MM.1S (cell line): ENCODE measurements at regions not wholly inside any gene's neighbourhood (a gene's known extent, or its start where the extent isn't known, plus 50 kb on each side); places are given as distances from the start of the nearest gene placed in this dataset.

Source experiments
- DNase-seq: peaks from one replicate; pipeline ENCODE4 v3.0.0-alpha.2; 2015
- H2AFZ ChIP-seq: fragments of 300-600 bp; sonication (generic); 2 replicates; pipeline ENCODE4 v1.6.0; 2016; ENCODE audit warnings: antibody characterized with exemption, low read length
- H3F3A ChIP-seq: fragments of 300-600 bp; sonication (generic); 2 replicates; pipeline ENCODE4 v1.6.1; 2016; ENCODE audit warnings: mild to moderate bottlenecking, antibody characterized with exemption, low read length, moderate library complexity, mixed read lengths; ENCODE audit not compliant: insufficient read depth
- H3K27ac ChIP-seq: fragments of 300-600 bp; sonication (generic); 2 replicates; pipeline ENCODE4 v1.5.1; 2016; ENCODE audit warnings: mild to moderate bottlenecking, low read length
- H3K27me3 ChIP-seq: fragments of 300-600 bp; sonication (generic); replicated peaks from 2 replicates; pipeline ENCODE4 v1.6.0; 2016; ENCODE audit warnings: low read length; ENCODE audit not compliant: insufficient read depth
- H3K36me3 ChIP-seq: fragments of 300-600 bp; sonication (generic); replicated peaks from 2 replicates; pipeline ENCODE4 v1.6.1; 2016; ENCODE audit warnings: mild to moderate bottlenecking, low read length, mixed read lengths; ENCODE audit not compliant: insufficient read depth
- H3K4me1 ChIP-seq: fragments of 300-600 bp; sonication (generic); 2 replicates; pipeline ENCODE4 v1.6.1; 2016; ENCODE audit warnings: low read length, mixed read lengths
- H3K4me2 ChIP-seq: fragments of 300-600 bp; sonication (generic); 2 replicates; pipeline ENCODE4 v1.6.0; 2016; ENCODE audit warnings: low read depth, low read length
- H3K4me3 ChIP-seq: fragments of 300-600 bp; sonication (generic); 2 replicates; pipeline ENCODE4 v1.5.1; 2016; ENCODE audit warnings: low read length, mixed read lengths
- H3K79me2 ChIP-seq: fragments of 300-600 bp; sonication (generic); 2 replicates; pipeline ENCODE4 v1.6.1; 2016; ENCODE audit warnings: mixed run types, low read length, mixed read lengths
- H3K9ac ChIP-seq: fragments of 300-600 bp; sonication (generic); 2 replicates; pipeline ENCODE4 v1.6.1; 2016; ENCODE audit warnings: low read length, mixed read lengths
- H3K9me2 ChIP-seq: fragments of 300-600 bp; sonication (generic); replicated peaks from 2 replicates; pipeline ENCODE4 v1.6.1; 2016; ENCODE audit warnings: mild to moderate bottlenecking, low read length, mixed read lengths; ENCODE audit not compliant: insufficient read depth
- H3K9me3 ChIP-seq: fragments of 300-600 bp; sonication (generic); replicated peaks from 2 replicates; pipeline ENCODE4 v1.6.1; 2016; ENCODE audit warnings: mild to moderate bottlenecking, low read length, mixed read lengths; ENCODE audit not compliant: insufficient read depth
- H4K20me1 ChIP-seq: fragments of 300-600 bp; sonication (generic); 2 replicates; pipeline ENCODE4 v1.6.1; 2016; ENCODE audit warnings: mild to moderate bottlenecking, low read length, moderate library complexity, mixed read lengths; ENCODE audit not compliant: insufficient read depth
- EZH2 ChIP-seq: fragments of 300-600 bp; sonication (generic); optimal IDR thresholded peaks from 2 replicates; pipeline ENCODE3; 2017; ENCODE audit warnings: low read depth, mild to moderate bottlenecking, antibody characterized with exemption, low read length, mixed read lengths
- EZH2phosphoT487 ChIP-seq: fragments of 300-600 bp; sonication (generic); IDR thresholded peaks from 2 replicates; pipeline ENCODE4 v1.6.1; 2018; ENCODE audit warnings: antibody characterized with exemption, low read length
- TF ChIP-seq, protein P1 (sequence below): fragments of 300-600 bp; sonication (generic); IDR thresholded peaks from 2 replicates; pipeline ENCODE4 v1.5.1; 2016; ENCODE audit warnings: antibody characterized with exemption, low read length, mixed read lengths

DNA sequence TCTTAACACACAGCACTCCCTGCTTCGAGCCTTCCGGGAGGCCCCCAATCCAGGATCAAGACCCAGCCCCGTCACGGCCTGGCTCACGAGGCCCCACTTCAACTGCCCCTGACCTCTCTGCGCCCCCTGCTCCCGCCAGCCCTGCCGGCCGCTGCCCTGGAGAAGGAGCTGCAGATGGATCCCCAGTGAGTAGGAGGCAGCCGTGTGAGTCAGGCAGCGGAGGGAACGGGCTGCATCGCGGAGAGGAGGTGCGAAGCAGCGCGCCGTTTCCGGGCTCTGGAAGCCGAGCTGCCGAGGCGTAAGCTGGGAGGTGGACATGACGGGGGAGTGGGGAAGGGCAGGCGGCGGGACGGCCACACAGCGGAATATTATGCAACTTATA, 133.4 kb downstream of the TPRA1 start:
- DNase-seq, result no peak
- Histone ChIP-seq H3K4me2 (no peak overlapping the region), H4K20me1 (no peaks in the 10 kb centered on the region), H3K4me1 (no peaks in the 10 kb centered on the region; the same call in 1 of the 2 replicates), H3K27me3 (peaks cover 63% of the 10 kb centered on the region), H3K9me2 (no peaks in the 10 kb centered on the region), H3K36me3 (no peaks in the 10 kb centered on the region), H3K9me3 (no peaks in the 10 kb centered on the region), H3K9ac (no peak overlapping the region), H3F3A (no peaks in the 10 kb centered on the region), H3K27ac (no peak overlapping the region), H2AFZ (no peak overlapping the region), H3K79me2 (no peaks in the 10 kb centered on the region), H3K4me3 (no peak overlapping the region)
- TF ChIP-seq, protein P1, sequence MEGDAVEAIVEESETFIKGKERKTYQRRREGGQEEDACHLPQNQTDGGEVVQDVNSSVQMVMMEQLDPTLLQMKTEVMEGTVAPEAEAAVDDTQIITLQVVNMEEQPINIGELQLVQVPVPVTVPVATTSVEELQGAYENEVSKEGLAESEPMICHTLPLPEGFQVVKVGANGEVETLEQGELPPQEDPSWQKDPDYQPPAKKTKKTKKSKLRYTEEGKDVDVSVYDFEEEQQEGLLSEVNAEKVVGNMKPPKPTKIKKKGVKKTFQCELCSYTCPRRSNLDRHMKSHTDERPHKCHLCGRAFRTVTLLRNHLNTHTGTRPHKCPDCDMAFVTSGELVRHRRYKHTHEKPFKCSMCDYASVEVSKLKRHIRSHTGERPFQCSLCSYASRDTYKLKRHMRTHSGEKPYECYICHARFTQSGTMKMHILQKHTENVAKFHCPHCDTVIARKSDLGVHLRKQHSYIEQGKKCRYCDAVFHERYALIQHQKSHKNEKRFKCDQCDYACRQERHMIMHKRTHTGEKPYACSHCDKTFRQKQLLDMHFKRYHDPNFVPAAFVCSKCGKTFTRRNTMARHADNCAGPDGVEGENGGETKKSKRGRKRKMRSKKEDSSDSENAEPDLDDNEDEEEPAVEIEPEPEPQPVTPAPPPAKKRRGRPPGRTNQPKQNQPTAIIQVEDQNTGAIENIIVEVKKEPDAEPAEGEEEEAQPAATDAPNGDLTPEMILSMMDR, result no peak
- TF ChIP-seq EZH2phosphoT487 (no peak), EZH2 (no peak)

DNA sequence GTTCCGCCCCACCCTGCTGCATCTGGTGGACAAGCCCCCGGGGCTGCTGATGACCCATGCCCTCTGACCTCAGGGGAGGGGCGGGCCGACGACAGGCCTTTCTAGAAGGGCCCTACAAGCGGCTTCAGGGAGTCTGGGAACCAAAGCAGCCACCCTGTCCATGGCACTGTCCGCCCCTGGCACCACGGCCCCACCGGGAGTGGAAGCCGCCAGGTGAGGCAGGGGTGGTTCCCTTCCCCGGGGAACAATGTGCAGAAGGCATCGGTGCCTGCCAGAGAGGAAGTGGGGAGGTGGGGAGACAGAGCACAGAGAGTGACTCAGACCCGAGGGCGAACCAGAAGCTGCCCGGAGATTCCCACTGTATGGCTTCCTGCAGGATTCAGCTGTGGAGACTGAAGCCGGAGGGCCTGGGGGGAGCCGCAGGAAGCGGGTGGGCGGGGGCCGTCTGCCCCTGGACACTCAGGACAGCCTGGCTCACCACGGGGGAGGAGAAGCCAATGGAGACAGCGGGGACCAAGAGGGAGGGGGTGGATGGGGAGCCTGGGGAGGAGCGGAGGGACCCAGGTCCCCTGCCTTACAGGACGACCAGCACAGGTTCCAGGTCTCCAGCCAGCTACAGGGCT, 134.0 kb downstream of the TPRA1 start:
- TF ChIP-seq EZH2phosphoT487 (no peak), EZH2 (no peak)
- TF ChIP-seq, protein P1, result no peak
- peaks cover 63% of the 10 kb centered on the region for H3K27me3 ChIP-seq
- no peak overlapping the region for H3K4me3 ChIP-seq
- H3K36me3 ChIP-seq, result no peaks in the 10 kb centered on the region
- H3K9me2 ChIP-seq, result no peaks in the 10 kb centered on the region
- H3K79me2 ChIP-seq, result no peaks in the 10 kb centered on the region
- no peak overlapping the region for H2AFZ ChIP-seq
- no peaks in the 10 kb centered on the region for H4K20me1 ChIP-seq
- H3K27ac ChIP-seq, result no peak overlapping the region
- no peak overlapping the region for H3K9ac ChIP-seq
- H3K4me1 ChIP-seq, result no peaks in the 10 kb centered on the region; the same call in 1 of the 2 replicates
- H3F3A ChIP-seq, result no peaks in the 10 kb centered on the region
- no peak for DNase-seq
- H3K9me3 ChIP-seq, result no peaks in the 10 kb centered on the region
- H3K4me2 ChIP-seq, result no peak overlapping the region

GRCh38 chr3:127455541-127456450, 134.7 kb downstream of the TPRA1 start:
- peaks cover 63% of the 10 kb centered on the region for H3K27me3 ChIP-seq
- 0 out of 2 replicates have a peak overlapping the region, but pooled peaks have one; percentile 48 for H2AFZ ChIP-seq
- H3K79me2 ChIP-seq, result no peaks in the 10 kb centered on the region
- peak; percentile 70 for DNase-seq
- no peaks in the 10 kb centered on the region for H3F3A ChIP-seq
- H4K20me1 ChIP-seq, result no peaks in the 10 kb centered on the region
- H3K4me1 ChIP-seq, result no peaks in the 10 kb centered on the region; the same call in 1 of the 2 replicates
- no peak overlapping the region for H3K27ac ChIP-seq
- H3K9ac ChIP-seq, result no peak overlapping the region
- no peak overlapping the region; the same call in 1 of the 2 replicates for H3K4me3 ChIP-seq
- H3K36me3 ChIP-seq, result no peaks in the 10 kb centered on the region
- TF ChIP-seq, protein P1, result peak; percentile 81
- no peak for TF ChIP-seq EZH2
- no peaks in the 10 kb centered on the region for H3K9me3 ChIP-seq
- H3K9me2 ChIP-seq, result no peaks in the 10 kb centered on the region
- H3K4me2 ChIP-seq, result peak overlapping the region; percentile 60; the same call in 1 of the 2 replicates
